Activated CD4-positive, alpha-beta T cell treated with anti-CD3 and anti-CD28 coated beads, Interleukin-2, amount 10 ng/mL, durations not matched to agents 7 days and 5 days (primary cell): ENCODE measurements at regions not wholly inside any gene's neighbourhood (a gene's known extent, or its start where the extent isn't known, plus 50 kb on each side); places are given as distances from the start of the nearest gene placed in this dataset.

ENCODE experiments used
- CTCF ChIA-PET: fragments of 350-600 bp; sonication (Branson Sonifier 250); formaldehyde crosslinking; loops from one replicate; lab custom pipeline; 2021; ENCODE audit warnings: antibody characterized with exemption; lab: Charles Lee
- POLR2A ChIA-PET: fragments of 350-600 bp; sonication (Branson Sonifier 250); formaldehyde crosslinking; loops from one replicate; lab custom pipeline; 2021; ENCODE audit warnings: antibody characterized with exemption; lab: Charles Lee
- DNase-seq: peaks from one replicate; pipeline ENCODE4 v3.0.0-alpha.2; 2020
- H3K27ac Mint-ChIP-seq: one replicate; pipeline ENCODE4 v1.8.0; 2021; ENCODE audit warnings: mild to moderate bottlenecking, moderate library complexity, mixed read lengths
- H3K27me3 Mint-ChIP-seq: one replicate; pipeline ENCODE4 v1.8.0; 2021; ENCODE audit warnings: mixed read lengths
- H3K36me3 Mint-ChIP-seq: one replicate; pipeline ENCODE4 v1.8.0; 2021; ENCODE audit warnings: low read depth, mixed read lengths
- H3K4me1 Mint-ChIP-seq: one replicate; pipeline ENCODE4 v1.8.0; 2021; ENCODE audit warnings: mixed read lengths
- H3K4me3 Mint-ChIP-seq: one replicate; pipeline ENCODE4 v1.8.0; 2021; ENCODE audit warnings: mild to moderate bottlenecking, moderate library complexity, mixed read lengths
- H3K9me3 Mint-ChIP-seq: one replicate; pipeline ENCODE4 v1.8.0; 2021; ENCODE audit warnings: mixed read lengths

- no peaks in the 10 kb centered on the region for H3K4me1 Mint-ChIP-seq
- peaks cover 10% of the 10 kb centered on the region for H3K27me3 Mint-ChIP-seq
- no peaks in the 10 kb centered on the region for H3K36me3 Mint-ChIP-seq
- no peak overlapping the region for H3K27ac Mint-ChIP-seq
- H3K9me3 Mint-ChIP-seq, result no peaks in the 10 kb centered on the region
- CTCF ChIA-PET, result interaction anchor here (1.5 kb wide), 1 partner anchor 39 kb away, joined by 3 read pairs; no protein-coding TSS in a partner anchor
- H3K4me3 Mint-ChIP-seq, result no peak overlapping the region
- no peak for DNase-seq
- POLR2A ChIA-PET, result no interaction called here
Observed at GRCh38 chr12:94704452-94705306, 54.3 kb upstream of the TMCC3 start.

GRCh38 chr12:94702696-94703095 lies 52.3 kb upstream of the TMCC3 start:
- no peak for DNase-seq
- CTCF ChIA-PET, result no interaction called here
- Mint-ChIP-seq H3K27me3 (peaks cover 10% of the 10 kb centered on the region), H3K4me3 (no peak overlapping the region), H3K36me3 (no peaks in the 10 kb centered on the region), H3K4me1 (no peaks in the 10 kb centered on the region), H3K9me3 (no peaks in the 10 kb centered on the region), H3K27ac (no peak overlapping the region)
- POLR2A ChIA-PET, result no interaction called here

DNA sequence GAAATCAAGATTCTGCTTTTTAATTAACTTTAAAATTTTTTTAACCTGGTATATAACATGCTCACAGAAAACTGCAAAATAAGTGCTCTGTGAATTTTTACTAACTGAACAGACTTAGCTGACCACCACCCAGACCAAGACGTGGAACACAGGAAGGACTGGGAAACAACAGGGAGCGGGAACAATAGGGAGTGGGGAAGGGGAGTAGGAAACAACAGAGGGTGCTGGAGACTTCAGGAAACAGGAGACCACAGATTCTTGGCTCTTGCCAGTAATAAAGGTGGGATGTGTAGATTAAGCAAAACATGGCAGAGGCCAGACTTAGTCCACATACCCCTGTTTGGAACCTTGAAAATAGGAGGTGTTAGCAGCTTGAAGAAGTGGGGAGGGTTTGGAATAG lies 51.4 kb upstream of the TMCC3 start:
- Mint-ChIP-seq H3K27me3 (peaks cover 10% of the 10 kb centered on the region), H3K36me3 (no peaks in the 10 kb centered on the region), H3K27ac (no peak overlapping the region), H3K4me3 (no peak overlapping the region), H3K9me3 (no peaks in the 10 kb centered on the region), H3K4me1 (no peaks in the 10 kb centered on the region)
- ChIA-PET POLR2A (no interaction called here), CTCF (interaction anchor here (0.6 kb wide), 1 partner anchor 62 kb away, joined by 5 read pairs; no protein-coding TSS in a partner anchor)
- DNase-seq, result no peak

GRCh38 chr12:94700662-94701061 lies 50.3 kb upstream of the TMCC3 start:
- no peaks in the 10 kb centered on the region for H3K36me3 Mint-ChIP-seq
- H3K27me3 Mint-ChIP-seq, result peaks cover 10% of the 10 kb centered on the region
- no peak for DNase-seq
- ChIA-PET CTCF (no interaction called here), POLR2A (no interaction called here)
- H3K4me1 Mint-ChIP-seq, result no peaks in the 10 kb centered on the region
- H3K9me3 Mint-ChIP-seq, result no peaks in the 10 kb centered on the region
- no peak overlapping the region for H3K27ac Mint-ChIP-seq
- no peak overlapping the region for H3K4me3 Mint-ChIP-seq
